ENCODE measurements at regions not wholly inside any gene's neighbourhood (a gene's known extent, or its start where the extent isn't known, plus 50 kb on each side); places are given as distances from the start of the nearest gene placed in this dataset.

- Histone ChIP-seq H3K27ac (no peak overlapping the region), H3K27me3 (no peaks in the 10 kb centered on the region), H3K9me3 (no peaks in the 10 kb centered on the region), H3K4me3 (no peak overlapping the region), H3K36me3 (no peaks in the 10 kb centered on the region), H3K4me1 (no peaks in the 10 kb centered on the region)
- DNase-seq: no peak
- intact Hi-C loops (cut with DNase I; ENCODE audit: low total_unique reads): no loop called here
- in situ Hi-C loops (cut with MboI; ENCODE audit: low pct_ligation_motif_present in 1 of 4, low pct_unique_long_range_greater_than_20kb in 1 of 4, low sequenced_read_pairs in 3 of 4): no loop called here
- TF ChIP-seq POLR2A (IDR thresholded peaks at IDR 0.05) (no peak), CTCF (IDR thresholded peaks at IDR 0.05) (no peak), POLR2AphosphoS5 (IDR thresholded peaks at IDR 0.05) (no peak), EP300 (IDR thresholded peaks at IDR 0.05; ENCODE audit: low read depth) (no peak)
These were observed 226.6 kb upstream of the USP9Y start for GRCh38 chrY:12474472-12474871.

DNA sequence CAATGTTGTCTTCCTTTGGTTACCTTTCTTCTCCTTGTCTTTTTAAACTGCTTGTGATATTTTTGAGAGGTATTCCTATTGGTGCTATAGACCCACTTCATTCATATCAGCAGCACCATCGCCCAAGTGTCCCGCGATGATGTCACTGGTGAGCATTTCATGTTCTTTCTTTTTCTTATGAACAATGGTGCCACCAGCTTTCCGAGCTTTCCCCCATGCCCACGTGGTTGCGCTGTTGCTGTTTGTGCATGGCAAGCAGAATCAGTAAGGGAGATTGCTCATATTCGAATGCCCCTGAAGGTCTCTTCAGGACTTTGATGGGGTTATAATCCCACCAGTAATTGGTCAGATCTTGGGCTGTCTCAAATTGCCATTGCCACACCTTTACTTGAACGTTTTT is 221.6 kb upstream of the USP9Y start:
- no peak for DNase-seq
- WGBS, 2 donors (ENCODE audit: low coverage in 1 of 2): 33% methylated on average over 6 of the region's 8 CpGs; no CpG with 5 or more reads in 1 of the 2 donors
- Histone ChIP-seq H3K4me3 (no peak overlapping the region), H3K9me3 (no peaks in the 10 kb centered on the region), H3K27ac (no peak overlapping the region), H3K36me3 (no peaks in the 10 kb centered on the region), H3K4me1 (no peaks in the 10 kb centered on the region), H3K27me3 (no peaks in the 10 kb centered on the region)
- in situ Hi-C loops (cut with MboI; ENCODE audit: low pct_ligation_motif_present in 1 of 4, low pct_unique_long_range_greater_than_20kb in 1 of 4, low sequenced_read_pairs in 3 of 4) (no loop called here), intact Hi-C loops (cut with DNase I; ENCODE audit: low total_unique reads) (no loop called here)
- TF ChIP-seq EP300 (IDR thresholded peaks at IDR 0.05; ENCODE audit: low read depth) (no peak), CTCF (IDR thresholded peaks at IDR 0.05) (no peak)

- in situ Hi-C loops (cut with MboI; ENCODE audit: low pct_ligation_motif_present in 1 of 4, low pct_unique_long_range_greater_than_20kb in 1 of 4, low sequenced_read_pairs in 3 of 4): no loop called here
- no peak for DNase-seq
- H3K27me3 ChIP-seq: no peaks in the 10 kb centered on the region
These were observed 217.6 kb upstream of the USP9Y start for GRCh38 chrY:12483394-12483793.

DNA sequence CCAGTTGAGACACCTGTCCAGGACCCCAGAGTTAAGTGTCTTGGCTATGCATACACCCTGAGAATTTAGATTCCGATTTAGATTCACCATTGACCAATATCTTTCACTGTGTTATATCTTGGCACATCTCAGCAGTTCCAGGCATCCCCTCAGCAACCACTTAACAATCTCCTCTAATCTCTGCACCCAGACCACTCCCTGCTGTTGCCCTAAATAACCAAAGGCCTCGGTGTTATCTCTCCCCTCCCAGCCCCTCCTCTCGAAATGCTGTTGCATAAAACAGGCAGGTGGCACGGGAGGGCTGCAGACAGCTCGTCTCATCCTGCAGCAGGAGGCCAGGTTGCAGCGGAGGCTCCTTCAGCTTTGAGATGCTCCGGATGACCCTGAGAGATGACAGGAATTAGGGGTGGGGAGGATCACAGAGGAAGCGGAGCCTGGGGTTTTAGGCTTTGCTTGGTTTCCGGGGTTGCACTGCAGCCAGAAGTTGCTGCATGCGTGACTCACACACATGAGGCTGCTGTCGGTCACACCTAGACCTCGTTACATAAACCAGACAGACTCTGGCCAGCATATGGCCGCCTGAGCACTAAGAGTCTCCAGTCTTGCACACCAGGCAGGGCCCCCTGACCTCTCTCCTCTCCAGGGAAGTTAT is 210.3 kb upstream of the USP9Y start:
- no peak for DNase-seq
- Histone ChIP-seq H3K9me3 (no peaks in the 10 kb centered on the region), H3K36me3 (no peaks in the 10 kb centered on the region), H3K4me1 (no peaks in the 10 kb centered on the region), H3K27me3 (no peaks in the 10 kb centered on the region), H3K27ac (no peak overlapping the region), H3K4me3 (no peak overlapping the region)
- WGBS, 2 donors (ENCODE audit: low coverage in 1 of 2): no CpG with 5 or more reads among the region's 13 CpGs
- intact Hi-C loops (cut with DNase I; ENCODE audit: low total_unique reads): no loop called here
- TF ChIP-seq POLR2A (IDR thresholded peaks at IDR 0.05): no peak
- TF ChIP-seq EP300 (IDR thresholded peaks at IDR 0.05; ENCODE audit: low read depth): no peak
- TF ChIP-seq POLR2AphosphoS5 (IDR thresholded peaks at IDR 0.05): no peak
- no peak for TF ChIP-seq CTCF (IDR thresholded peaks at IDR 0.05)
- in situ Hi-C loops (cut with MboI; ENCODE audit: low pct_ligation_motif_present in 1 of 4, low pct_unique_long_range_greater_than_20kb in 1 of 4, low sequenced_read_pairs in 3 of 4): no loop called here

More at GRCh38 chrY:12483394-12483793, 217.6 kb upstream of the USP9Y start:
- TF ChIP-seq POLR2AphosphoS5 (IDR thresholded peaks at IDR 0.05) (no peak), EP300 (IDR thresholded peaks at IDR 0.05; ENCODE audit: low read depth) (no peak), CTCF (IDR thresholded peaks at IDR 0.05) (no peak), POLR2A (IDR thresholded peaks at IDR 0.05) (no peak)
- H3K36me3 ChIP-seq: no peaks in the 10 kb centered on the region
- H3K4me3 ChIP-seq: no peak overlapping the region
- WGBS, 2 donors (ENCODE audit: low coverage in 1 of 2): no CpG with 5 or more reads among the region's 3 CpGs
- no peak overlapping the region for H3K27ac ChIP-seq
- intact Hi-C loops (cut with DNase I; ENCODE audit: low total_unique reads): no loop called here
- H3K9me3 ChIP-seq: no peaks in the 10 kb centered on the region
- H3K4me1 ChIP-seq: no peaks in the 10 kb centered on the region

Data from transverse colon (tissue), 4 donors.